ENCODE measurements at regions not wholly inside any gene's neighbourhood (a gene's known extent, or its start where the extent isn't known, plus 50 kb on each side); places are given as distances from the start of the nearest gene placed in this dataset.
A peak's percentile ranks its signal among the peaks of the same experiment; 100 is the strongest.

DNA sequence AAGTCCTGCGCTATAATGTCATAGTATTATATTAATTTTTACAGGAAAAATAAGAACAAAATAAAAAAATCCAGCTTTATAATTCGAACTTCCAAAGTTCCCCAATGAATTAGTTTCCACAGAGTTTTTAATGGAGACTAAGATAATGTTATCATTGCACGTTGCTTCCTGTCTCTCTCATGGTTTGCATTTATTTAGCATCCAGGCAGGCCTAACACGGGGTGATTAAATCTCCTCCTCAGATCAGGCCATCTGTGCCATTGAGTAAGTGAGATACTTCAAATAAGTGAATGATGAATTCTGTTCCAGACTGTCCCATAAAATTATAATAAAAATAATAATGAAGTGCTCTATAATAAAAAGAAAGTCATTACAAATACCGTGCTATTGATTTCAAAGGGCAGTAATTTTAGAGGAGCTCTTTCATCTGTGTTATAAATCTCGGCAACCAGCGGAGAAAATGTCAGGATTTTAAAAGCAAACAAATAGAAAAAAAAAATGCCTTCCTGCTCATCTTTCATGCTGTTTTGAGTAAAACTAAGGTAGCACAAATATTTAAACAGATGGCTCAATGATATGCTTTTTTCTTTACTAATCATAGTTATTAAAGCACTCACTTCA, 570.6 kb upstream of the ZNF608 start:
- H3K4me3 ChIP-seq (ENCODE audit: low read depth, low read length) = no peak overlapping the region
- DNase-seq (ENCODE audit: low read depth) = no peak

DNA sequence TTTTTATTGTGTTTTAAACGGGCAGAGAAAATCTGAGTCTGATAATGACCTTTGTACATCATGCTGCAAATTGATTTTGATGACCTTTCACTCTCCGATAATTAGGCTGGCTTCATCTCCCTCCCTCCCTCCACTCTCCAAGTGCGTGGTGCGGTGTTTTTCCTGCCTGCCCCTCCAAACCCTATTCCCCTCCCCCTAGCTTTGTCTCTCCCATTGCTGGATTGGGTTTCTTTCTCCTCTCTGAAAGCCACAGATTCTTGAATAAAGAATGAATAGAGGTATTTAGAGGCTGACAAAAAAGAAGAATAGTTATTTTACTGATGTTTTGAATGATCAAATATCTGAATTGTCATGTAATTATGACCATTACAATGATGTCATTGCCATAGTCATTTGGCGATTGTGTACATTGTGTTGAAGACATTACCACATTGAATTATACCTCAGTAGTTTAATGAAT, 571.1 kb upstream of the ZNF608 start:
- no peak for DNase-seq (ENCODE audit: low read depth)
- H3K4me3 ChIP-seq (ENCODE audit: low read depth, low read length) = no peak overlapping the region

GRCh38 chr5:125321654-125322053, 575.2 kb upstream of the ZNF608 start:
- no peak for DNase-seq (ENCODE audit: low read depth)

DNA sequence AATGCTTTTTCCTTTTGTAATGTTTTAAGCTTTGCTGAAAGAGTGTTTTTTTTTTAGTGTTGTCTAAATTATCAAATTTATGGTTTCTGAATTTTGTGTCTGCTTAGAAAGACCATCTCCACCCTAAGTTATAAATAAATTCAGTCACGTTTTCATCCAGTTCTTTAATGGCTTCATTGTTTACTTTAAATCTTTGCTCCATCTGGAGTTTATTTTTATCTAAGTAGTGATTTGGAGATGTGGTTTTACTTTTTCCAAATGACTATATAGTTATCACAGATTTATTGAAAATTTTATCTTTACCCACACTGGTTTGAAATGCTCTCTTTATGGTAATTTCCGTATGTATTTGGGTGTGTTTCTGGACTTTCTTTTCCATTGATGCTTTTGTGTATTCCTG, 577.2 kb upstream of the ZNF608 start:
- no peak overlapping the region for H3K4me3 ChIP-seq (ENCODE audit: low read depth, low read length)

More at GRCh38 chr5:125321654-125322053, 575.2 kb upstream of the ZNF608 start:
- no peak overlapping the region for H3K4me3 ChIP-seq (ENCODE audit: low read depth, low read length)

DNA sequence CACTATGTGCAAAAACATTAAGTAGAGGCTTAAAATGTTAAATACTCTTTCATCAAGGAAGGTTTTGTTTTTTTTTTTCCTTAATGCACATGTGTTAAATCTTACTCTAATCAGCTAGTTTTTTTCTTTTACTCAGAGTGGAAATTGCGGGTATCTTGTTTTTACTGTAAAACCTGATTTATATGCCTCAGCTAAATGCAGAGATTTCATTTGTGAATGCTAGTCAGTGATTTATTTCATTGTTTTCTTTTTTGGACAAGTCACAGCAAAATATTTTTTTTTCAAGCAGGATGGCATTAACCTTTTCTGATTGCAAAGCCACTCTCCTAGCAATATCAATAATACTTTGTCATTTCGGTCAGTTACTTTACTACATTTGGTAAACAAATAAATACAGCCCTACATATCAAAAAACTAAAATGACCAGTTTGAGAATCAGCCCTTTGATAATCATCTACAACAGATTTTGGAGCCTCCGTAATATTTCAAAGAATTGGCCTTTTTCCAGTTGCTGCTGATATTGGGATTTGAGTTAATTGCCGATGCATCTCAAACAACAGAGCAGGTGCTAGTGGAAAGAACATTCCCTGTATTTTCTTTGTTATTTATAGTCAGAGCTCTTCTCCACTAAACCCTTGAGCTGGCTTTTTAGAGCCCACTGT, 579.2 kb upstream of the ZNF608 start:
- DNase-seq (ENCODE audit: low read depth) = no peak

More for the DNA sequence above, 577.2 kb upstream of the ZNF608 start:
- DNase-seq (ENCODE audit: low read depth) = no peak

GRCh38 chr5:125326150-125326510, 579.7 kb upstream of the ZNF608 start:
- DNase-seq (ENCODE audit: low read depth) = peak; percentile 71
- H3K4me3 ChIP-seq (ENCODE audit: low read depth, low read length) = no peak overlapping the region

More for the DNA sequence above, 579.2 kb upstream of the ZNF608 start:
- H3K4me3 ChIP-seq (ENCODE audit: low read depth, low read length) = no peak overlapping the region

DNA sequence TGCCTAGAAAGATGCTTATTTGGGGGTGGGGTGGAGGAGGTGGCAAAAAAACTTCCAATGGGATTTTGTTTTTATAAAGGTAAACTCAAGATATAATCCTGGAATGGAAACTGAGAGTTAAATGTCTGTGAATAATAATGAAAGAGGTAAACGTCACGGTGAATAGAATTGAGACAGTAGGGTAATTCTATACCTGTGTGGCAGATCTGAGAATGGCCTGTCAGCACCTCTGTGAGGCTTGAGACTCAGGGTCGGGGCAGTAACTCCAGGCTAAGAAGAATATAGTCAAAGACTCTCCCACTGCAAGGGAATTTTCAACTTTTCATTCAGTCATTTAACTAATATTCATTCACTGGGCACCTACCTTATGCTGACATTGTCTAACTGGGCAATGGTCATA, 581.2 kb upstream of the ZNF608 start:
- H3K4me3 ChIP-seq (ENCODE audit: low read depth, low read length) = no peak overlapping the region
- no peak for DNase-seq (ENCODE audit: low read depth)

DNA sequence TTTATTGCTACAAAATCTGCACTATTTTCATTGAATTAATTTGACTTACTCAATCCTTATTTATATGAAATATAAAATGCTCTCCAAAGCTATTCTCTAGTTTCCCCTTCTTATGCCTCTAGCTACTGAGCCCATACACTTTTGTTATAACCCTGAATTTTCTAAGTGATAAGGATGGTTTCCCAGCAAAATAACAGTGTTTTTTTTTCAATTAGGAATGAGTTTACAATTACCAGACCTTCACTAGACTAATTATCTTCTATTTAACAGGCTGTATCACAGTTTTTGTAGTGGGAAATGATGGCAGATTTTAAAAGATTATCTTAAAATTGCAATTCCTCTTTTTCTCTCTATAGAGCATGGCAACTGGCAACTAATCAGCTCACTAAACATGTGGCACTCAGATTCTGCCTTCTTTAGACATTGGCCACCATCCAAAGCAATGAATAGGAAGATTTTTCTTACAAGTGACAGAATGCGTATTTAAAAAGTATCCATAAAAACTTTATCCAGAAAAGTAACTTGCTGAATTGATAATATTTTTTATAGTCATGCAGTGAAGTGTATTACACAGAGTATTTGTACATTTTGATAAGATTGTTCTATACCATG, 585.7 kb upstream of the ZNF608 start:
- no peak for DNase-seq (ENCODE audit: low read depth)
- no peak overlapping the region for H3K4me3 ChIP-seq (ENCODE audit: low read depth, low read length)

GRCh38 chr5:125333416-125333815, 587.0 kb upstream of the ZNF608 start:
- DNase-seq (ENCODE audit: low read depth) = no peak
- H3K4me3 ChIP-seq (ENCODE audit: low read depth, low read length) = no peak overlapping the region

- no peak overlapping the region for H3K4me3 ChIP-seq (ENCODE audit: low read depth, low read length)
- no peak for DNase-seq (ENCODE audit: low read depth)
These were observed 590.0 kb upstream of the ZNF608 start for GRCh38 chr5:125336401-125336800.

DNA sequence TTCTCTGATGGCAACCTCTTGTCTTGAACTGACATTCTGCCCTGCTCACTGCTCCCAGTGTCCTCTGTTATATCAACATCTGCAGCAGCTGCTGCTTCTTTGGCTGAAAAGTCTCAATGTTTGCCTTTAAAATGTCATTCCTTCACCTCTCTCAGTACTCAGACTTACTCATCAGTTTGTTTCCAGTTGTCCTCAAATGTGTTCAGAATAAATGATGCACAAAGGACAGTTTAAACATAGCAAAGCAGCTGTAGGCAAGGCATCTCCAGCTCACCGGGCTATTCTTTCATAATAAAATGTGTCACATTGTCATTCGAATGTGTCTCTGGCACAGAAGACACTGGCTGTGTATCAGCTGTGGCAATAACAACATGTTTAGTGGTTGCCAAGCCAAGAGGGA, 590.9 kb upstream of the ZNF608 start:
- no peak overlapping the region for H3K4me3 ChIP-seq (ENCODE audit: low read depth, low read length)
- DNase-seq (ENCODE audit: low read depth) = no peak

GRCh38 chr5:125338440-125339174, 592.2 kb upstream of the ZNF608 start:
- H3K4me3 ChIP-seq (ENCODE audit: low read depth, low read length) = no peak overlapping the region
- DNase-seq (ENCODE audit: low read depth) = no peak

GRCh38 chr5:125341436-125341835, 595.0 kb upstream of the ZNF608 start:
- no peak overlapping the region for H3K4me3 ChIP-seq (ENCODE audit: low read depth, low read length)

GRCh38 chr5:125343015-125343414, 596.6 kb upstream of the ZNF608 start:
- DNase-seq (ENCODE audit: low read depth) = no peak
- no peak overlapping the region for H3K4me3 ChIP-seq (ENCODE audit: low read depth, low read length)

More at GRCh38 chr5:125341436-125341835, 595.0 kb upstream of the ZNF608 start:
- no peak for DNase-seq (ENCODE audit: low read depth)

- no peak overlapping the region for H3K4me3 ChIP-seq (ENCODE audit: low read depth, low read length)
These were observed 599.9 kb upstream of the ZNF608 start for GRCh38 chr5:125346316-125346715.

DNA sequence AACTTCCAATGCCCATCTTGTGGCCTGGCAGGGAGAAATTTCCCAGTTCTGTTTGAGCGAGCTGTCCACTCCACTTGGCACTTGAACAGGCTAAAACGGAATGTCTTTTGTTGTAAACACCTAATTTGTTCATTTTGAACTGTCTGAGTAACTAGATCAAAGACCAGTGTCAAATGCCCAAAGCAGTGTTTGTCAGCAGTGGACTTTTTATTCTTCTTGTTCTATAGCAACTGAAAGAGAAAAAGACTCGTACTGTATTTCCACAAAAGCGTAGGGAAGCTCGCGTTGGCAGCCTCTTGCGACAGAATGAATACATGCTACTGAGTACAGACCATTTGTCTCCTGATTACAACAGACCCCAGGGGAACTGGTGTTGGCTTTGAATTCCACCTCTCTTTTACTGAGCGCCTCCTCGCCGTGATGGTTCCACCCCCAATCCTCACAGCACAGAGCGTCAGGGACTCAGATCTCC, 601.8 kb upstream of the ZNF608 start:
- peak; percentile 81 for DNase-seq (ENCODE audit: low read depth)
- H3K4me3 ChIP-seq (ENCODE audit: low read depth, low read length) = no peak overlapping the region

More at GRCh38 chr5:125346316-125346715, 599.9 kb upstream of the ZNF608 start:
- DNase-seq (ENCODE audit: low read depth) = no peak

DNA sequence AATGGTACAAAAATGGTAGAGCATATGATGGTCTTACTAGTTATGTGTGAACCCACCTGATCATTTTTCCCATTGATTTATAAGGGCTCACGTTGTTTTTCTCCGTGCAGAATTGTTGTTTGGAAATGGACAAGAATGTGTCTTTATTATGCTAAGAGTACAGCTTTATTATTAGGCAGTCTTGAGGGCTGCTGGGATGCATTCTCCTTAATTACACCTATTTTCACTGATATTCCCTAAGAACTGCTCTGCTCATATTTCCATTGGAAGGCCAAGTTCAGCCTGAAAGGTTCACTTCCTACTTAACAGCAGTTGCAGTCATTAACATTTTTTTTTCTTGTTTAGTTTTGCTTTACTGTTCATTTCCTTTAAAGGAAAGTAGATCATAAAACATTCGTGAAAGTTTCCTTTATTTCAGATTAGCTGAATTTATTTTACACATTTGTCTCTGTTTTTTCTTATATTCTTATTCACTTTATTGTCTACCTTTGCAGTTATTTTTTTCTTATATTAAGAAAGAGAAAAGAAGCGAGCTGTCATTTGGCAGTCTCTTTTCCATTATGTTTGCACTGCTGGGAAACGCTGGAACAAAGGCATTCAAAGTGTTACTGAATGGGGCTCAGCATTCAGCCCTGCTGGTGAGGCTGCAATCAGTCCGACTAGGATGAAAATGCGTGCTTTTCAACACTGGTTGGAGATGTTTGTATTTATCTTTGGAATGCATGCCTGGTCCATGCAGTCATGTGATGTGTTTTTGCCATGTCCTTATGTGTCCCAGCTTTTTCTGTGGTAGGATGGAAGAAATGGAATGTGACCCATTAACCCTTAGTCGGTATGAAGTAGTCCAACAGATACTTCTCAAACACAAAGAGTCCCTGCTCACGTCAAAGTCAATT, 602.7 kb upstream of the ZNF608 start:
- no peak overlapping the region for H3K4me3 ChIP-seq (ENCODE audit: low read depth, low read length)
- DNase-seq (ENCODE audit: low read depth) = no peak

DNA sequence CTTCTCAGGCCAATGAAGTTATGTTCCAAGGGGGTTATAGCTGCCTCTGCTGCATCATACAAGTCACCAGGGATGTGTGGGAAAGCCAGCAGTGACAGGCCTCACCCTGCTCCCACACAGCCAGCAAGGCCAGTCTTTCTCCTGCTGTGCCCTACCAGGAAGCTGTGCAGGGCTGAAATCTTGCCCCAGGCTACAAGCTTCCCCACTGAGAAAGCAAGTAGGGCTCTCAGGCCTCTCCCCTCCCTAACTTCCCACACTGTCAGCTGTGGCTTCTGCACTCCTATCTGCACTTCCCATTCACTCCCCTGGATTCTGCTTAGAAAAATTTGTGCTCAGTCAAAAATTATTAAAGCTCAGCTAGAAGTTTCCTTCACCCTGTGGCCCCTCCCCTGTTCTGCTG, 611.2 kb upstream of the ZNF608 start:
- H3K4me3 ChIP-seq (ENCODE audit: low read depth, low read length) = no peak overlapping the region
- no peak for DNase-seq (ENCODE audit: low read depth)

DNA sequence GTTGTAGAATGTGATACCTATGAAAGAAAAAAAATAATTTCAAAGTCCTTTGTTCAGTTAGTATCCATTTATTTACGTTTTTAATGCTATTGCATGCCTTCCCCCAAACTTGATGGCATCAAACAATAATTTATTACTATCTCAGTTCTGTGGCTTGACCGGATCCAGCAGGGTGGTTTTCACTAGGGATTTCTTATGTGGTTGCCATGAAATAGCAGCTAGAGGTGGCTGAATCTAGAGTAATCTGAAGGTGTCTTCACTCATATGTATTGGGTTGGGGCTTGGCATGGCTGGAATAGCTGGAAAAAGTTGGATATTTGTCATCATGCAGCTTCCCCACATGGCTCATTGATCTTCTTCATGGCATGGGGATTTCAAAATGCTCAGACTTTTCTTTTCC, 619.3 kb upstream of the ZNF608 start:
- no peak overlapping the region for H3K4me3 ChIP-seq (ENCODE audit: low read depth, low read length)
- DNase-seq (ENCODE audit: low read depth) = no peak

All from skeletal muscle cell (primary cell).